ENCODE measurements at regions not wholly inside any gene's neighbourhood (a gene's known extent, or its start where the extent isn't known, plus 50 kb on each side); places are given as distances from the start of the nearest gene placed in this dataset.
"Not testable (repeated sequence)": the region's sequence is repeated elsewhere in the genome, so short reads cannot be mapped to it uniquely, and the experiment has no call there.

DNA sequence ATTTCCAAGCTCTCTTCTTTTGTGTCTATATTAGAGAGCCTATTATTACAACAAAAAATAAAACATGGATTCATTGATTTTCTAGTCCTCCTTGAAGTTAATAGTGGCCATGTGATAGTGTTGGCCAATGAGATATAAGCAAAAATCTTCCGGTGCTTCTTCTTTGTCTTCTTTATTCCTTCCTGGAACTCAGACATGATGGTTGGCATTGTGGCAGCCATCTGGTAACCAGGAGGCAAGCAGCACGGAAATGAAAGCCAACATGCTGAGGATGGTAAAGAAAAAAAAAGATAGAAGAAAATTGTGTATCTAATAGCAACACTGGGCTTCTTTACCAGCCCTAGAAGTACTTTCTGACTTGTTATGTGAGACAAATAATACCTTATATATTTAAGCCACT is 50.8 kb upstream of the SEL1L start:
- intact Hi-C loops (cut with DNase I) = no loop called here
- DNase-seq = no peak

DNA sequence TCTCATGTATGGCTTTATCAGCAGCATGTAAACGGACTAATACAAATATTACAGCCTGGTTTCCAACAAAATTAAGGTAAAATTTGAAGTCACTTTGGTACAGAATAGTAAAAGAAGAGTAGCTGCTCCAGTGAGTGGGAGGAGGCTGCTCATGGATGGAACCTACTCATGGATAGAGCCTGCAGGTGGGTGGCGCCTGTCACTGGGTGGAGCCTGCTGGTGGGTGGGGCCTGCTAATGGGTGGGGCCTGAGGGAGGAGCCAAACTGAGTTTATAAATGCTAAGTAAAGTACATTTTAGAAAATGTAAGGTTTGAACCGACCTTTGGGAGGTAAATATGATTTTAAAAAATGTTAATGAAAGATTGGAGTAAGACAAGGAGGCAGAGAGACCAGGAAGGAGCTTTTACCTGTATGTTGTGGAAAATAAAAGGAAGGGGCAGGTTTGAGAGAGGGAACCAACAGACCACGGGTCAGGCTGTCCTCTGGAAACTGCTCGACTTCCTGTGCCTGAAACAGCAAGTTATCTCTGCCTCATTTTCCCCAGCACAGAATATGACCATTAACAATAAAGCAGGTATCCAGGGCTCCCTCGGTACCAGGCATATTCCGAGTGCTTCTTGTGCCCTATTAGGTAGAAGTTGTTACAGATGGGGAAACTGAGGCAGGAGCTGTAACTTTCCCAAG is 55.9 kb upstream of the SEL1L start:
- peak in 1 of 10 donors; percentile 31 for DNase-seq
- intact Hi-C loops (cut with DNase I) = no loop called here

DNA sequence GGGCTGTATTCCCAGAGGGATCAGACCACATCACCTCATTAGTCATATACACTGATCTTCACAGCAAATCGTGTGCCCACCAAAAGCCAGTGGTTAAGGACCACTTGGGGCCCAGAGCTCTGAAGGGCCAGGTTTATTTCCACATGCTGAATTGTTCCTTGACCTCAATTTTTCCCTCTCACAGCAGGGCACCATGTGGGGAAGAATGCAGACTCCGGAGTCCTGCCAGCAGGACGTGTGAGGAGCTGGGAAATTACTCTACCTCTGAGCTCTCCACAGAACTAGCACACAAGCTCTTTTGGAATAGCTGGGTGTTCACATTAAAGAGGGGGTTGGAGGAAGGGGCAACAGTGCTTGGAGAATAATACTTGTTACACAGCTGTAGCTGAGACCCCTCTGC is 57.6 kb upstream of the SEL1L start:
- DNase-seq = peak in 1 of 10 donors; percentile 32
- intact Hi-C loops (cut with DNase I) = no loop called here

DNA sequence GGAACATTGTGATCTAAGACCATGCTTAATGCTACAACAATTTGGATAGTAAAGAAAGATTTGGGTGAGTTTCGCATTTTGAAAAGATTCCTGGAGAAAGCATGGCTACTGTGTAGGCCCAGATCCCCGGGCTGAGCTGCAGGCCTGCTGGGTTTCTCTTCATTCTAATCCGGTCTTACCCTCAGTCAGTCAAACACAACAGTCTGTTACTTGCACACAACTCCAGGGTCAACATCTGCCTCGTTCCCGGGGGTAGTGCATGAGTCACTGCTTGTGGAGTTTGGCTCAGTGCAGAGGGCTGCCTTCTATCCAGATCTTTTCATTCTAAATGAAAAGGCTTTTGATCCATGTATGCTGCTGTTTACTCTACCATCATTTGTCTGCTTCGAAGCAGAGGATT is 60.4 kb upstream of the SEL1L start:
- peak in 9 of 10 donors; percentile 4 to 94 (median 51) for DNase-seq
- intact Hi-C loops (cut with DNase I) = no loop called here

DNA sequence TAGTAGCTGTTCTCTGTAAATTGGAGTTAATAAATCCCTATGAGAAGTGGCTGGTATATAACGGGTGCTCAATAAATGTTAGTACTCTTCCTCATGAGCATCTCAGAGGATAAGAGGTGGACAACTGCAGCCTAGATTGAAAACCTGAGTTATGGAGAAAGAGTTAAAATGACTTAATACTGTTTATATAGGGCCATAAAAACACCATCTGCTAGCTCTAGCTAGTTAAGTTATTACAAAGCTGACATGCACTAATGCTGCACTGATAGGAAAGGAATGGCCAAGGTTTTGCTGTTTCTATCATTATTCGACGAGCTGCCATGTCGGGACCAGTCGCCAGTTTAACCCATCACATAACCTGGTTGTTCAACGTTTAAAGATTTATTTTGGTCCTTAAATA is 72.0 kb upstream of the SEL1L start:
- intact Hi-C loops (cut with DNase I) = no loop called here
- no peak for DNase-seq

DNA sequence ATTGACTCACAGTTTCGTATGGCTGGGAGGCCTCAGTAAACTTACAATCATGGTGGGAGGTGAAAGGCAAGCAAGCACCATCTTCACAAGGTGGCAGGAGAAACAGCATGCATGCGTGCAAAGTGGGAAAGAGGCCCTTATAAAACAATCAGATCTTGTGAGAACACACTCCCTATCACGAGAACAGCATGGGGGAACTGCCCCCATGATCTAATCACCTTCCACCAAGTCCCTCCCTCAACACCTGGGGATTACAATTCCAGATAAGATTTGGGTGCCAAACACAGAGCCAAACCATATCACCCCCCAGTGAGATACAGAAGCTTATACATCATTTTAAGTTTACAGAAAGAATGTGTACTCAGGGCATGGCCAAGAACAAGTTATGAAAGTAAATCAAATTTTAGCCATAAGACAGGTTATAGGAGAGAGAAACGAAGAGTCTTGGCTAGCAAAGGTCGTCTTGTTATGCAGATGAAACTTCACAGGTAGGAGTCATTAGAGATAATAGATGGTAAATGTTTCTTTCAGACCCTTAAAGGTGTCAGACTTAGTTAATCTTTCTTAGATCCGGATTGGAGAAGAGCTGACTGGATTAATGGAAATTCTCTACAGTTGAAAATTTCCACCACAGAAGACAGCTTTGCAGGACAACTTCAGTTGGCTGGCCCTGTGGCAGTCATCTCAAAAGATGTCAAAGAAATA is 79.8 kb upstream of the SEL1L start:
- DNase-seq = no peak

DNA sequence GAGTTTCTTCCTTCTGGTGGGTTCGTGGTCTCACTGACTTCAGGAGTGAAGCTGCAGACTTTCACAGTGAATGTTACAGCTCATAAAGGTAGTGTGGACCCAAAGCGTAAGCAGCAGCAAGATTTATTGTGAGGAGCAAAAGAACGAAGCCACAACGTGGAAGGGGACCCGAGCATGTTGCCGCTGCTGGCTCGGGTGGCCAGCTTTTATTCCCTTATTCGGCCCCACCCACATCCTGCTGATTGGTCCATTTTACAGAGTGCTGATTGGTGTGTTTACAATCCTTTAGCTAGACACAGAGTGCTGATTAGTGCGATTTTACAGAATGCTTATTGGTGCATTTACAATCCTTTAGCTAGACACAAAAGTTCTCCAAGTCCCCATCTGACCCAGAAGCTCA is 80.6 kb upstream of the SEL1L start:
- intact Hi-C loops (cut with DNase I) = not testable (repeated sequence)

More for the DNA sequence above, 79.8 kb upstream of the SEL1L start:
- intact Hi-C loops (cut with DNase I) = no loop called here

DNA sequence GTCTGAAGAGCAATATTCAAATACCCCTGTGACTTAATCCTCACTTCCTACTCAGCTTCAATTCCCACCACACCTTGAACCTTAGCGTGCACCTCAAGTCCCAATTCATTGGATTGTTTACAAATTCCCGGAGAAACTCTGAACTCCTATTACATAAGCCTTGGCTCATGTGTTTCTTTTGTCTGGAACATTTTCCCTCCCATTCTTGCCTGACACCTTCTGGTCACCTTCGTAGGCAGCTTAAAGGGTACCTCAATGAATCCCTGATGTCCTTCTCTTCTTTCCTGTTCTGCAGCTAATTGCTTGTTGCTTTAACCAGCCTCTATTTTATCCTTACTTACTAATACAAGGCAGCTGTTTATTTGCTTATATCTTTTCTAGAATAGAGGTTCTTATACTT is 85.0 kb upstream of the SEL1L start:
- no peak for DNase-seq
- intact Hi-C loops (cut with DNase I) = no loop called here

More for the DNA sequence above, 80.6 kb upstream of the SEL1L start:
- not testable (repeated sequence) for DNase-seq

DNA sequence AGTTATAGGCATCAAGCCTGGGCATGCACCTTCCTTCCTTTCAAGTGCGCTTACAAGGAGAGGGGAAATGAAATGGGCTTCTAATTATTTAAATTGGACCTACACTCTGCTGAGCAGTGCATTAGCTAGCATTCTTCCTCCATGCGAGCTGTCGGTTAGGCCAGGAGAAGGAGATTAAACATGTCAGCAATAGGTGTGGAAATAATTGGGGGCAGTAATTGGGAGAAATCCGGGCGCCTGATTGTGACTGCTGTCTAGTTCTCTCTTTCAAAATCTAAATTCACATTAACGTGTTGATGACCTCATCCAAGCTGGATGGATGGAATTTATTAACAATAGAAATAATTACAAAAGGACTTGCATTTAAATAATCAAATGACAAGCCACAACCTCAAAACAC is 86.2 kb upstream of the SEL1L start:
- no peak for DNase-seq
- intact Hi-C loops (cut with DNase I) = no loop called here

DNA sequence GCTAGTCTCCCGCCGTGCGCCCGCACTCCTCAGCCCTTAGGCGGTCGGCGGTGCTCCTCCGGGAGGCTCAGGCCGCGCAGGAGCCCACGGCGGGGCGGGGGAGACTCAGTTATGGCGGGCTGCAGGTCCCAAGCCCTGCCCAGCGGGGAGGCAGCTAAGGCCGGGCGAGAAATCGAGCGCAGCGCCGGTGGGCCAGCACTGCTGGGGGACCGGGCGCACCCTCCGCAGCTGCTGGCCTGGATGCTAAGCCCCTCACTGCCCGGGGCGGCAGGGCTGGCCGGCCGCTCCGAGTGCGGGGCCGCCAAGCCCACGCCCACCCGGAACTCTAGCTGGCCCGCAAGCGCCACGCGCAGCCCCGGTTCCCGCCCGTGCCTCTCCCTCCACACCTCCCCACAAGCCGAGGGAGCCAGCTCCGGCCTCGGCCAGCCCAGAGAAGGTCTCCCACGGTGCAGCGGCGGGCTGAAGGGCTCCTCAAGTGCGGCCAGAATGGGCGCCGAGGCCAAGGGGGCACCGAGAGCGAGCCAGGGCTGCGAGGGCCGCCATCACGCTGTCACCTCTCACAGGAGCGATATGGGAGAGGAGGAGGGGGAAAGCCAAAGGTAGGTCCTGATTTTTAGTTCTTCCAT is 90.2 kb upstream of the SEL1L start:
- DNase-seq = peak in 2 of 10 donors; percentile 74 to 81
- intact Hi-C loops (cut with DNase I) = not testable (repeated sequence)

DNA sequence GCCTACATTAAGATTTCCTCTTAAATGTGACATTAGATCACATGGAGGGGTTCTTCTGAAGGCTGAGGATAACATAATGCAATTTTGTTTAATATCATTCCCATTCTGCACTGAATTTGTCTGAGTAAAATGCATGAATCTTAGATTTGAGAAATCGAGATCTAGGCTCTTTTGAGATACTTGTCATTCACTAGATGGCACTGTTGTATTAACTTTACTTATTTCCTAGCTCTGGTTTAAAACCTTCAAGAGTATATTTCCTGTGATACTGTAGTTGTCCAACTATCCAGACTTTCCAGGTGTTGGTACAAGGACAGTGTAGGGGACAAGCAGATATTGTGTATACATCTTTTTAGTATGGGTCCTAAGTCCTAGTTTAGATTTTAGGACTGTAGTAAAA is 91.7 kb upstream of the SEL1L start:
- no peak for DNase-seq
- intact Hi-C loops (cut with DNase I) = no loop called here

DNA sequence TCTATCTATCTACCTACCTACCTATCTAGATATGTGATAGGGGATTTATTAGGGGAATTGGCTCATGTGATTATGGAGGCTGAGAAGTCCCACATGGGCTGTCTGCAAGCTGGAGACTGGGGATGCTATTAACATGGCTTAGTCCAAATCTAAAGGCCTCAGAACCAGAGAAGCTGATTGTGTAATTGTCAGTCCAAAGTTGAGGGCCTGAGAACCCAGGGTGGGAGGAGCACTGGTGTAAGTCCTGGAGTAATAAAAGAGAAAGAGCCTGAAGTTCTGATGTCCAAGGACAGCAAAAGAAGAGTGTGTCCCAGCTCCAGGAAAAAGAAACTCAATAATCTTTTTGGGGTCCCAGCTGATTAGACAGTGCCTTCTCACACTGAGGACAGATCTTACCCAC is 98.5 kb upstream of the SEL1L start:
- DNase-seq = no peak
- intact Hi-C loops (cut with DNase I) = no loop called here

DNA sequence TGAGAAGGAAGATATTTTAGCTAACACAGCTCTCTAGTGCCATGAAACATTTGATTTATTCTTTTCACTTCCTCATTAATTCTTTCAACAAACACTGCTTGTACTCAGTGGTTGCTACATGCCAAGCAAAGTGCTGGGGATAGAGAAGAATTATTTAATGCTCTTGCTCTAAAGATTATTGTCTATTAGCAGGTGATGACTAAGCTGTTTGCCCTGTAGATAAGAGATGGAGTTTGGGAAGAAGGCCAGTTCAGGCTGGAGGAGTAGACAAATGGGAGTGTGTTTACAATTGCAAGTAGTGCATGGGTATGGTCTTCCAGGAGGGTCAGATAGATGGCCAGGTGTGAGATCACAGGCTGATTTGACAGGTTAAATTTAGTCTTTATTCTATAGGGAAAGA is 99.8 kb upstream of the SEL1L start:
- DNase-seq = no peak
- intact Hi-C loops (cut with DNase I) = no loop called here

DNA sequence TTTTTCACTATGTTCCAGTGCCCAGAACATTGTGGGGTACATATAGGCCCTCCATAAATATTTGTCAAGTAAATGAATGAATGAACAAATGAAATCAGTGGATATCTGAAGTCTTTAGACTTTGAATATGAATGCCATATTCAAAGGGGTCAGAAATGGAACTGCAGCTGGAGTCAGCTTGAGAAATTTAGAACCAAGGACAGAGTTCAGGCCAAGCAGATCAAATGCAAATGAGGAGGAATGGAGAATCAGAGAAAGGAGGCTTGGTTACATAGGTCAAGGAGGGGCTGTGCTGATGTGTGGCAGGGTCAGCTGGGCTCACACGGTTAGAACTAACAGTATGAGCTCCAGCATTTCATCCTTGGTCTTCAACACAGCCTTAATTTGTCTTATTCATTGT is 104.0 kb upstream of the SEL1L start:
- no peak for DNase-seq
- intact Hi-C loops (cut with DNase I) = no loop called here

DNA sequence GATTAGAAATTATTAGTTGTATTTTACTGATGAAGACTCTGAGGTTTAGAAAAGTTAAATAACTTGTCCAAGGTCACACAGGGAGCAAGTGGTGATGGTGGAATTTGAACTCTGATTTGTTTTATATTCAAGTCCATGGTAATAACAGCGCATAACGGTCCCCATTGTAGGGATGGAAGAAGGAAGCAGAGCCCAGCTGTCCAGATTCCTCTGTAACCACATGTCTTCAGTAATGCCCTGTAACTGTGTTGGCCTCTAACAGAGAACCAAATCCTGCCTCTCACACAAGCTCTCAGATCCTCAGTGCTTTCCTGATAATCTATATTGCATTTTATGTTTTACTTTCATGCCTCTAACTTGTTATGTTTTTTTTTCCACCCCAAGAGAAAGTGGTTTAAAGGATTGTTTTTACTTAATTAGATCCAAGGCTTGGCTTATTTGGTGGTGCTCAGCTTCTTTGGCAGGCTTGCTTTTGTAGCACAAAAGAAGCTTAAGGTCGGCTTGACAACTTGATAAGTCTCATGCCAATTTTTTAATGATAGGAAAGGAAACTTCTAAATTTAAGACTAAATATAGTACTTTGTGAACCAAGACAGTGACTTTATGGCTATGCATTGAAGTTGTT is 105.1 kb upstream of the SEL1L start:
- intact Hi-C loops (cut with DNase I) = no loop called here
- DNase-seq = no peak

DNA sequence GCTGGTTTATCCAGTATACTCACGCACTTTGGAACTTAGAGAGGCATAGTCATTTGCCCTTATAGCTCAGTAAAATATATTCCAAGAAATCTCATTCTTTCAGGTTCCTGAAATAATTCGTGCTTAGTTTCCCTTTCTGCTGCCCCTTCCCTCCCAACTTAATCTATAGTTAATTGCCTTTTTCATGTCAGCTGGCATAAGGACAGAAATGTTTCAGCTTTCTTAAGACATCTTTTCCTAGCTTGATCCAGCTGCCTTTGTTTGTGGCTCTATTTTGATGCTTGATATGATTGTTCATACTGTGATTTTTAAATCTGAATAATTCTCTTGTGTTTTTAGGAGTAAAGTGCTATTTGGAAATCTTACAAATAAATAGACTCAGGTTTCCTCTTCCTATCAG is 120.0 kb upstream of the SEL1L start:
- intact Hi-C loops (cut with DNase I) = no loop called here
- DNase-seq = no peak

DNA sequence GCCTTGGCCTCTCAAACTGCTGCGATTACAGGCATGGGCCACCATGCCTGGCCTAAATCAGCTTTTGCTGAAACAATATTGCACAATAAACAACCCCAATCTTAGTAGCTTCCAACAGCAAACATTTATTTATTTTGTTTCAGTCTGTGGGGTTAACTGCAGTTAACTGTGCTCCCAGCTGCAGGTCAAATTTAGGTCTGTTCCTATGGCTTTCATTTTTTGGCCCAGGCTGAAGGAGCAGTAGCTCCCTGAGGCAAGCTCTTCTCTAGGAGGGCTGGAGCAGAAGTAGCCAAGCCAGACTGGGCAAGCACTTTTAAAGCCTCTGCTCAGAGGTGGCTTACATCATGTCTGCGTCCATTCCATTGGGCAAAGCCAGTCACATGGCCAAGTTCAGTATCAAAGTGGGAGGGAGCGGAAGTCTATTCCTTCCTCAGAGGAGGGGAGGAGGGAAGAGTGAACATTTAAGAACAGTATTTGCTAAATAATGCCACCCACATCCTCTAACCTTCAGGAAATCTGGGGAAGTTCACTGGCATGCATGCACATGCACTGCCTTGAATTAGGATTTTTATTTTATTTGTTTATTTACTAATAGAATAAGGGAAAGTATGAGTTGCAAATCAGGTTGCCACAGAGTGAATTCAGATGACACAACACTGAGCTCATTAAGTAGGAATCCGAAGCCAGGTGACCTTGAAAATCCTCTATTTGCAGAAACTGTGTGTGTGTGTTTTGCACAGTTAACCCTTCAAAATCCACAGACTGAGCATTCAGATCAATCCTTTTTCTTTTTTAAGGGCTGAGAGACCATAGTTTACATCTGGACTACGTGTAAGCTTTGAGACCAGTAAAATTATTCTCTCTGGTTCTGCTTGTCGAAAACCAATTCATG is 122.0 kb upstream of the SEL1L start:
- intact Hi-C loops (cut with DNase I) = no loop called here
- DNase-seq = no peak

DNA sequence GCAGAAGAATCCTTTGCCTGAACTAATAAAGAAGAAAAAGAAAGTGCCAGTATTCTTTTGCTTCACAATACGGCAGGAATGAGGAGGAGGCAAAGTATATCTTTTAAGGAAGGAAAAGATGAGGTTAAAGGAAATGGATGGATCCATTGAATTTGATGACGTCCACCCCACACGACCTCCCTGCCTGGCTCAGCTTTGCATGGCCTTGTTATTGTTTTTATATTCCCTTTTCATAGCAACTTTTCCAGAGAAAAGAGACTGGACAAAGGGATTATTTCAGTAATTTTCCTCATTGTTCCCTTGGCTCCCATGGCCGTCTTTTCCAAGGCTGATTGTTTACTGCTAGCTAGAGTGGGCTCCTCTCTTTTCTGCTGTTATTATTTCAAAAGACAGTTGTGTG is 123.2 kb upstream of the SEL1L start:
- no peak for DNase-seq
- intact Hi-C loops (cut with DNase I) = no loop called here

DNA sequence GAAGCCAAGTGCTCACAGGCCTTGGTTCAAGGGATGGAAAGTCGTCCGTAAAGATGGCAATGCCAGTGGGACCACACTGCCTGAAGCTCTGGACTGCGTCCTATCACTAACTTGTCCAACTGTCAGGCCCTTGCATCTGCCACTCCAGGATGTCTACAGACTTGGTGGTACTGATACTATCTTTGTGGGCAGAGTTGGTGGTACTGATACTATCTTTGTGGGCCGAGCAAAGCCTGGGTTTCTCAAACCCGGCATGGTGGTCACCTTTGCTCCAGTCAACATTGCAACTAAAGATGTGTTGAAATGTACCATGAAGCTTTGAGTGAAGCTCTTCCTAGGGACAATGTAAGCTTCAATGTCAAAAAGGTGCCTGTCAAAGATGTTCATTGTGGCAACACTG is 128.4 kb upstream of the SEL1L start:
- intact Hi-C loops (cut with DNase I) = no loop called here
- no peak for DNase-seq

DNA sequence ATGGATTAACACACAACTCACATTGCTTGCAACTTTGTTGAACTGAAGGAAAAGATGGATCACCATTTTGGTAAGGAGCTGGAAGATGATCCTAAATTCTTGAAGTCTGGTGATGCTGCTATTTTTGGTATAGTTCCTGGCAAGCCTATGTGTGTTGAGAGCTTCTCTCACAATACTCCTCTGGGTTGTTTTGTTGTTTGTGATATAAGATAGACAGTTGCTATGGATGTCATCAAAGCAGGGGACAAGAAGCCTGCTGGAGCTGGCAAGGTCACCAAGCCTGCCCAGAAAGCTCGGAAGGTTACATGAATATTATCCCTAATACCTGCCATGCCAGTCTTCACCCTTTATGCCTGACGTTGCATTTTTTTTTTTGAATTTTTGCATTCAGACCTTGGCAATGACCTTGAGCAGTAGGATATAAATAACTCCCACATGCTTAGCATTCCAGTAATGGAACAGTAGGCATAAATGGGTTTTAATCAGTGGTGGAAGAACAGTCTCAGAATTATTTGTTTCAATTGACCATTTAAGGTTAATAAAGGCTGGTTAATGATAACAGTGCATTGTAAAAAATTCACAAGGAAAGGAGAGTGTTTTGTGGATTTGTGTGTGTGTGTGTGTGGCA is 129.0 kb upstream of the SEL1L start:
- intact Hi-C loops (cut with DNase I) = no loop called here

More for the DNA sequence above, 129.0 kb upstream of the SEL1L start:
- no peak for DNase-seq

All from posterior cingulate gyrus (tissue), 11 donors.